ENCODE measurements at regions not wholly inside any gene's neighbourhood (a gene's known extent, or its start where the extent isn't known, plus 50 kb on each side); places are given as distances from the start of the nearest gene placed in this dataset.
"Not testable (repeated sequence)": the region's sequence is repeated elsewhere in the genome, so short reads cannot be mapped to it uniquely, and the experiment has no call there.

DNA sequence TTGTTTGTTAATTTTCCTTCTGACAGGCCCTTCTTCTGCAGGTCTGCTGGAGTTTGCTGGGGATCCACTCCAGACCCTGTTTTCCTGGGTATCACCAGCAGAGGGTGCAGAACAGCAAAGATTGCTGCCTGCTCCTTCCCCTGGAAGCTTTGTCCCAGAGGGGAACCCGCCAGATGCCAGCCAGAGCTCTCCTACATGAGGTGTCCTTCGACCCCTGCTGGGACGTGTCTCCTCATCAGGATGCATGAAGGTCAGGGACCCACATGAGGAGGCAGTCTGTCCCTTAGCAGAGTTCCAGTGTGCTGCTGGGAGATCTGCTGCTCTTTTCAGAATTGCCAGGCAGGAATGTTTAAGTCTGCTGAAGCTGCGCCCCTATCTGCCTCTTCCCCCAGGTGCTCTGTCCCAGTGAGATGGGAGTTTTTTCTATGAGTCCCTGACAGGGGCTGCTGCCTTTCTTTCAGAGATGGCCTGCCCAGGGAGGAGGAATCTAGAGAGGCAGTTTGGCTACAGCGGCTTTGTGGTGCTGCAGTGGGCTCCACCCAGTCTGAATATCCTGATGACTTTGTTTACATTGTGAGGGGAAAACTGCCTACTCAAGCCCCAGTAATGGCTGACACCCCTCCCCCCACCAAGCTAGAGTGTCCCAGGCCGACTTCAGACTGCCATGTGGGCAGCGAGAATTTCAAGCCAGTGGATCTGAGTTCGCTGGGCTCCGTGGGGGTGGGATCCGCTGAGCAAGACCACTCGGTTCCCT, 772.0 kb upstream of the FAM174A start:
- Histone ChIP-seq H3K4me2 (no peak overlapping the region), H3K4me1 (ENCODE audit: low read depth, poor library complexity, severe bottlenecking) (no peaks in the 10 kb centered on the region), H3K36me3 (ENCODE audit: insufficient read depth) (no peaks in the 10 kb centered on the region), H3K27me3 (ENCODE audit: insufficient read depth, low read depth) (no peaks in the 10 kb centered on the region), H3K4me3 (IDR thresholded peaks at IDR 0.05; ENCODE audit: insufficient read depth, low read depth, low read length) (no peak overlapping the region), H3K27ac (no peak overlapping the region), H2AFZ (ENCODE audit: low read depth) (no peak overlapping the region), H3K79me2 (ENCODE audit: insufficient read depth, low read depth) (no peaks in the 10 kb centered on the region), H4K20me1 (ENCODE audit: insufficient read depth) (no peaks in the 10 kb centered on the region), H3K9ac (no peak overlapping the region)
- TF ChIP-seq, protein P1, sequence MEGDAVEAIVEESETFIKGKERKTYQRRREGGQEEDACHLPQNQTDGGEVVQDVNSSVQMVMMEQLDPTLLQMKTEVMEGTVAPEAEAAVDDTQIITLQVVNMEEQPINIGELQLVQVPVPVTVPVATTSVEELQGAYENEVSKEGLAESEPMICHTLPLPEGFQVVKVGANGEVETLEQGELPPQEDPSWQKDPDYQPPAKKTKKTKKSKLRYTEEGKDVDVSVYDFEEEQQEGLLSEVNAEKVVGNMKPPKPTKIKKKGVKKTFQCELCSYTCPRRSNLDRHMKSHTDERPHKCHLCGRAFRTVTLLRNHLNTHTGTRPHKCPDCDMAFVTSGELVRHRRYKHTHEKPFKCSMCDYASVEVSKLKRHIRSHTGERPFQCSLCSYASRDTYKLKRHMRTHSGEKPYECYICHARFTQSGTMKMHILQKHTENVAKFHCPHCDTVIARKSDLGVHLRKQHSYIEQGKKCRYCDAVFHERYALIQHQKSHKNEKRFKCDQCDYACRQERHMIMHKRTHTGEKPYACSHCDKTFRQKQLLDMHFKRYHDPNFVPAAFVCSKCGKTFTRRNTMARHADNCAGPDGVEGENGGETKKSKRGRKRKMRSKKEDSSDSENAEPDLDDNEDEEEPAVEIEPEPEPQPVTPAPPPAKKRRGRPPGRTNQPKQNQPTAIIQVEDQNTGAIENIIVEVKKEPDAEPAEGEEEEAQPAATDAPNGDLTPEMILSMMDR (conservative IDR thresholded peaks at IDR 0.05; ENCODE audit: low read depth, low read length): no peak

DNA sequence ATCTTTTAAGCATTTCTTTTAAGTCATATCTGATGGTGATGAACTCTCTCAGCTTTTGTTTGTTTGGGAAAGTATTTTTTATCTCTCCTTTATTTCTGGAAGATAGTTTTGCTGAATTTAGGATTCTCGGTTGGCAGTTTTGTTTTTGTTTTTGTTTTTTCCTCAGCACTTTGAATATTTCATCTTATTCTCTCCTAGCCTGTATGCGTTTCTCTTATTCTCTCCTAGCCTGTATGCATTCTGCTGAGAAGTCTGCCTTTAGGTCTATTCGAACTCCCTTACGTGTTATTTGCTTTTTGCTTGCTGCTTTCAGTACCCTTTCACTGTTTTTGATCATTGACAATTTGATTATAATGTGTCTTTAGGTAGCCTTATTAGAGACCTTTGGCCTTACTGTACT, 787.8 kb upstream of the FAM174A start:
- Histone ChIP-seq H3K4me2 (no peak overlapping the region), H3K79me2 (ENCODE audit: insufficient read depth, low read depth) (no peaks in the 10 kb centered on the region), H3K4me1 (ENCODE audit: low read depth, poor library complexity, severe bottlenecking) (no peaks in the 10 kb centered on the region), H2AFZ (ENCODE audit: low read depth) (no peak overlapping the region), H3K9ac (no peak overlapping the region), H3K36me3 (ENCODE audit: insufficient read depth) (no peaks in the 10 kb centered on the region), H3K27ac (no peak overlapping the region), H4K20me1 (ENCODE audit: insufficient read depth) (no peaks in the 10 kb centered on the region), H3K27me3 (ENCODE audit: insufficient read depth, low read depth) (no peaks in the 10 kb centered on the region), H3K4me3 (IDR thresholded peaks at IDR 0.05; ENCODE audit: insufficient read depth, low read depth, low read length) (no peak overlapping the region)
- TF ChIP-seq, protein P1 (conservative IDR thresholded peaks at IDR 0.05; ENCODE audit: low read depth, low read length): no peak

DNA sequence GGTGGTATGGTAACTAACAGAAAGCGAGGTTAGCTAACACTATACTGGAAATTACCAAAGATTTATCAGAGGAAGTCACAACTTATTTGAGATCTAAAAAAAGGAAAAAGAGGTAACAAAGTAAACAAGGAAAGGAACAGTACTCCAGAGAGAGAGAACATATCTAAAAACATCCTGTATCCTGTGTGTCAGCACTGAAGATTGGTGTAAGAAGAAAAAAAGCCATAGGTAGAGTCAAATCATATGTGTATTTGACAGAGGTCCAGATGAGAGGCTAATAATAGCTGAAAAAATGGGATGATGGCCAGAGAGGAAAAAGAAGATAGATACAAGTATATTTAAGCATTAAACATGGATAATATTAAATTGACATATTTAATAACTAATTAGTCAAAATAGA, 802.0 kb upstream of the FAM174A start:
- H3K9ac ChIP-seq; H2AFZ ChIP-seq (ENCODE audit: low read depth); H4K20me1 ChIP-seq (ENCODE audit: insufficient read depth); H3K27me3 ChIP-seq (ENCODE audit: insufficient read depth, low read depth); H3K27ac ChIP-seq; H3K4me3 ChIP-seq (IDR thresholded peaks at IDR 0.05; ENCODE audit: insufficient read depth, low read depth, low read length); H3K4me1 ChIP-seq (ENCODE audit: low read depth, poor library complexity, severe bottlenecking); H3K36me3 ChIP-seq (ENCODE audit: insufficient read depth); H3K79me2 ChIP-seq (ENCODE audit: insufficient read depth, low read depth); H3K4me2 ChIP-seq: not testable (repeated sequence)

DNA sequence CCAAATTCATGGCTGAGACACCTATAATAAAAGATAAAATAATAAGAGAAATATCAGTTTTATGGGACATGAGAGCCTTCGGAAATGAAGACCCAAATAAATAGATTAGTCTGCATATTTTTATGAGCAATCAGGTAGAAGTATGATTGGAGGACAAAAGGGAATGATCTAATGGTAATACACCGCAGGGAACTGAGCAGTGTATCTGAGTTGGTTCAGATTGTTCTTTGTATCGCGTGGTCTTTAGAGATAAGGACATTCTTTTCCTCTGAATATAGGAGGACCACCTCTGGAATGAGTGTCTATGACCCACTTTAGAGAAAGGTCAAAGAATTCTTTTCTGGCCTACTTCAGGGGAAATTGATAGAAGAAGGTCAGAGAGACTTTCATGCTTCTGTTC, 801.8 kb upstream of the CHD1 start:
- not testable (repeated sequence) for H3K36me3 ChIP-seq (ENCODE audit: insufficient read depth); H3K4me3 ChIP-seq (IDR thresholded peaks at IDR 0.05; ENCODE audit: insufficient read depth, low read depth, low read length); H3K9ac ChIP-seq; H3K4me1 ChIP-seq (ENCODE audit: low read depth, poor library complexity, severe bottlenecking); H3K79me2 ChIP-seq (ENCODE audit: insufficient read depth, low read depth); H2AFZ ChIP-seq (ENCODE audit: low read depth); H3K4me2 ChIP-seq; H3K27me3 ChIP-seq (ENCODE audit: insufficient read depth, low read depth); H4K20me1 ChIP-seq (ENCODE audit: insufficient read depth); H3K27ac ChIP-seq

DNA sequence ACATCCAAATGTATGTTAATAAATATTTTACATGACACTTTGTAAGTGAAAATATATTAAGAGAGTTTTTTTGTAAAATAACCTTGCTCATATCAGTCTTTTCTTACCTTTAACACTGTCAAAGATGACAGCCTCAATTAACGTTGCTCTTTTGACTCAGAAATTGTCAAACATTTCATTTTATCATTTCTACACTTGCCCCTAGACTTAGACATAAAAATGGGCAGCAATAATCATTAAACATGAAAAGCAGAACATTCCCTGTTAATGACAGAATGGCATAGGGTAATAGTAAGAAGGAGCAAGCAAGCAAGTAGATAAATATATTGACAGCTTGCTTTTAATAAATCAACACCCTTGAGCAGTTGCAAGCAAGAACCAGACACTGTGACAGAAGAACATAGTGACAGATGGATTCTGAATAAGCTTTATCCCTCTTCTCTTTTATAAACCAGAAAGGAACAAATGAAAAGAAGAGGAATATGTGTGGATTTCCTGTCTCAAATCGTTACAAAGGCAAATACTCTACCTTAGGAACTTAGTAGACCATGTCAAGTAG, 796.0 kb upstream of the CHD1 start:
- Histone ChIP-seq H3K4me1 (ENCODE audit: low read depth, poor library complexity, severe bottlenecking) (no peaks in the 10 kb centered on the region), H3K4me3 (IDR thresholded peaks at IDR 0.05; ENCODE audit: insufficient read depth, low read depth, low read length) (no peak overlapping the region), H3K4me2 (no peak overlapping the region), H3K9ac (no peak overlapping the region), H3K36me3 (ENCODE audit: insufficient read depth) (no peaks in the 10 kb centered on the region), H3K27ac (no peak overlapping the region), H3K79me2 (ENCODE audit: insufficient read depth, low read depth) (no peaks in the 10 kb centered on the region), H4K20me1 (ENCODE audit: insufficient read depth) (no peaks in the 10 kb centered on the region), H2AFZ (ENCODE audit: low read depth) (no peak overlapping the region), H3K27me3 (ENCODE audit: insufficient read depth, low read depth) (no peaks in the 10 kb centered on the region)
- TF ChIP-seq, protein P1 (conservative IDR thresholded peaks at IDR 0.05; ENCODE audit: low read depth, low read length): no peak

Data from KMS-11 (cell line).